PC-9 (cell line): ENCODE measurements at regions not wholly inside any gene's neighbourhood (a gene's known extent, or its start where the extent isn't known, plus 50 kb on each side); places are given as distances from the start of the nearest gene placed in this dataset.

Experiments
- BruUV-seq: library from RNA; stranded (reverse); fragments of 400-500 nt; replicated peaks from 2 replicates; lab custom pipeline; 2021; lab: Mats Ljungman, UMichigan
- CTCF ChIA-PET: fragments of 300-600 bp; sonication (Branson Sonifier 250); formaldehyde crosslinking; loops from one replicate; lab custom pipeline; 2022; ENCODE audit warnings: antibody characterized with exemption; lab: Charles Lee
- POLR2A ChIA-PET: fragments of 300-600 bp; sonication (Branson Sonifier 250); formaldehyde crosslinking; loops from one replicate; lab custom pipeline; 2022; ENCODE audit warnings: antibody characterized with exemption; ENCODE audit not compliant: unreplicated experiment; lab: Charles Lee
- DNase-seq, 2 experiments: peaks; one replicate each; pipeline versions ENCODE4 v3.0.0 to v3.0.0-alpha.2; 2015 to 2022; ENCODE audit warnings: mixed read lengths in 1 of 2
- H2AFZ ChIP-seq: fragments of 200-600 bp; sonication (generic); 2 replicates; pipeline ENCODE4 v1.8.1; 2017; ENCODE audit warnings: antibody characterized with exemption
- H3F3A ChIP-seq: fragments of 200-600 bp; sonication (generic); 2 replicates; pipeline ENCODE4 v1.8.1; 2017; ENCODE audit warnings: antibody characterized with exemption, mild to moderate bottlenecking, low read depth; ENCODE audit not compliant: insufficient read depth
- H3K27ac ChIP-seq: fragments of 200-600 bp; sonication (generic); 2 replicates; pipeline ENCODE4 v1.6.1; 2016; ENCODE audit warnings: mixed run types
- H3K27me3 ChIP-seq: fragments of 200-600 bp; sonication (generic); 2 replicates; pipeline ENCODE4 v1.6.1; 2016; ENCODE audit warnings: low read depth, mixed run types; ENCODE audit not compliant: insufficient read depth
- H3K36me3 ChIP-seq: fragments of 200-600 bp; sonication (generic); 2 replicates; pipeline ENCODE4 v1.6.1; 2016; ENCODE audit warnings: low read depth, mixed run types
- H3K4me1 ChIP-seq: fragments of 200-600 bp; sonication (generic); replicated peaks from 2 replicates; pipeline ENCODE4 v1.6.1; 2016; ENCODE audit warnings: mixed run types; ENCODE audit not compliant: insufficient read depth
- H3K4me2 ChIP-seq: fragments of 200-600 bp; sonication (generic); 2 replicates; pipeline ENCODE4 v1.6.1; 2017; ENCODE audit warnings: mixed run types
- H3K4me3 ChIP-seq: fragments of 200-600 bp; sonication (generic); 2 replicates; pipeline ENCODE4 v1.6.1; 2016; ENCODE audit warnings: mixed run types
- H3K79me2 ChIP-seq: fragments of 200-600 bp; sonication (generic); 2 replicates; pipeline ENCODE4 v1.6.1; 2017; ENCODE audit warnings: low read depth, mixed run types
- H3K9me2 ChIP-seq: fragments of 200-600 bp; sonication (generic); 2 replicates; pipeline ENCODE4 v1.8.1; 2017; ENCODE audit warnings: mild to moderate bottlenecking; ENCODE audit not compliant: insufficient read depth
- H3K9me3 ChIP-seq: fragments of 200-600 bp; sonication (generic); 2 replicates; pipeline ENCODE4 v1.8.1; 2016; ENCODE audit warnings: low read depth; ENCODE audit not compliant: insufficient read depth
- H4K20me1 ChIP-seq: fragments of 200-600 bp; sonication (generic); 2 replicates; pipeline ENCODE4 v1.8.1; 2017; ENCODE audit not compliant: insufficient read depth
- CTCF ChIP-seq: fragments of 200-600 bp; sonication (generic); conservative IDR thresholded peaks from 2 replicates; pipeline ENCODE4 v1.6.1; 2017; ENCODE audit warnings: mixed run types, antibody characterized with exemption, mild to moderate bottlenecking, moderate library complexity
- EZH2 ChIP-seq: fragments of 200-600 bp; sonication (generic); IDR thresholded peaks from 2 replicates; pipeline ENCODE4 v1.8.0; 2017; ENCODE audit warnings: antibody characterized with exemption, low read depth
- intact Hi-C: fragments of 100-400 bp; cut with micrococcal nuclease; formaldehyde crosslinking; loops from one replicate; pipeline ENCODE4 v1.10.0; 2022; ENCODE audit not compliant: unreplicated experiment

- ChIA-PET POLR2A (no interaction called here), CTCF (no interaction called here)
- intact Hi-C loops = loop anchor here (1.0 kb wide), 1 partner anchor 40 kb away; no protein-coding TSS in a partner anchor
- no peak overlapping the region for H3K27ac ChIP-seq
- H4K20me1 ChIP-seq = no peaks in the 10 kb centered on the region
- no peaks in the 10 kb centered on the region for H3K27me3 ChIP-seq
- H3K4me1 ChIP-seq = no peaks in the 10 kb centered on the region
- no peak overlapping the region for H3K4me2 ChIP-seq
- H3K9me2 ChIP-seq = no peaks in the 10 kb centered on the region
- no peaks in the 10 kb centered on the region for H3K79me2 ChIP-seq
- DNase-seq = no peak
- H3K36me3 ChIP-seq = no peaks in the 10 kb centered on the region
- H2AFZ ChIP-seq = no peak overlapping the region
- H3K4me3 ChIP-seq = no peak overlapping the region
- no peaks in the 10 kb centered on the region for H3K9me3 ChIP-seq
- H3F3A ChIP-seq = no peaks in the 10 kb centered on the region
- BruUV-seq = no TSS peak
- TF ChIP-seq EZH2 = no peak
- no peak for TF ChIP-seq CTCF
Measured at GRCh38 chr4:158341896-158342295, 131.6 kb downstream of the TMEM144 start.

- ChIA-PET POLR2A (no interaction called here), CTCF (no interaction called here)
- Histone ChIP-seq H3K4me3 (no peak overlapping the region), H4K20me1 (no peaks in the 10 kb centered on the region), H3K9me3 (no peaks in the 10 kb centered on the region), H3K36me3 (no peaks in the 10 kb centered on the region), H3K27me3 (no peaks in the 10 kb centered on the region), H3K4me2 (no peak overlapping the region), H3K9me2 (no peaks in the 10 kb centered on the region), H2AFZ (no peak overlapping the region), H3K27ac (no peak overlapping the region), H3K4me1 (no peaks in the 10 kb centered on the region), H3K79me2 (no peaks in the 10 kb centered on the region), H3F3A (no peaks in the 10 kb centered on the region)
- TF ChIP-seq EZH2 (no peak), CTCF (no peak)
- no peak for DNase-seq
- BruUV-seq = no TSS peak
- intact Hi-C loops = no loop called here
Measured at GRCh38 chr4:158346576-158346975, 136.3 kb downstream of the TMEM144 start.

- DNase-seq = no peak
- H3K27me3 ChIP-seq = no peaks in the 10 kb centered on the region
- CTCF ChIA-PET = no interaction called here
Measured at GRCh38 chr4:158347556-158347955, 137.3 kb downstream of the TMEM144 start.

More at GRCh38 chr4:158347556-158347955, 137.3 kb downstream of the TMEM144 start:
- Histone ChIP-seq H3K9me2 (no peaks in the 10 kb centered on the region), H4K20me1 (no peaks in the 10 kb centered on the region), H3K27ac (no peak overlapping the region), H3K79me2 (no peaks in the 10 kb centered on the region), H3F3A (no peaks in the 10 kb centered on the region), H3K4me1 (no peaks in the 10 kb centered on the region), H2AFZ (no peak overlapping the region), H3K36me3 (no peaks in the 10 kb centered on the region), H3K4me3 (no peak overlapping the region), H3K4me2 (no peak overlapping the region), H3K9me3 (no peaks in the 10 kb centered on the region)
- TF ChIP-seq CTCF (no peak), EZH2 (no peak)
- intact Hi-C loops = no loop called here
- BruUV-seq = no TSS peak
- POLR2A ChIA-PET = no interaction called here
